Ovary (tissue), 3 donors: ENCODE measurements at regions not wholly inside any gene's neighbourhood (a gene's known extent, or its start where the extent isn't known, plus 50 kb on each side); places are given as distances from the start of the nearest gene placed in this dataset.

Experiments
- EP300 ChIP-seq: sonication (generic); formaldehyde crosslinking; IDR thresholded peaks from one replicate; pipeline ENCODE4 v1.6.1; 2017; ENCODE audit warnings: antibody characterized with exemption
- TF ChIP-seq, protein P1 (sequence below), 3 donors: fragments of 450-650 bp in 2 of 3; fragments of 200-600 bp in 1 of 3; IDR thresholded peaks; one replicate each; pipeline versions ENCODE4 v1.5.1 to v1.8.0; 2016 to 2022; ENCODE audit warnings: antibody characterized with exemption in 3 of 3, mild to moderate bottlenecking in 1 of 3
- donor health status: DM: no; HTN: no; CAD: no.

DNA sequence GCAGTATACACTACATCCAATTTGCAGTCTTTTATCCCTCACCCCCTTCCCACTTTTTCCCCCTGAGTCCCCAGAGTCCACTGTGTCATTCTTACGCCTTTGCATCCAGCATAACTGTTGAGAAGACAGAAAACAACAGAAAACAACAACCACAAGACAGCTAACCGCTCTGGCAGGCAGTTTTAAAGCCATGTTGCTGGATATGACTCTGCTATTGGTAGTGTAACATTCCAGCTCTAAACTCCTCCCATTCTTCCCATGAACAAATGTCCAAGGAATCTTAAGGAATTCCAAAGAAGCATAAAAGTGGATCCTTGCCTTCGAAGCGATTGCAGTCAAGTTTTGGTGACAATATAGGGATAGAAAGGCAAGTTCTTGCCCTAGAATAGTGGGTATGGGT lies 599.1 kb downstream of the NYAP2 start:
- TF ChIP-seq, protein P1, sequence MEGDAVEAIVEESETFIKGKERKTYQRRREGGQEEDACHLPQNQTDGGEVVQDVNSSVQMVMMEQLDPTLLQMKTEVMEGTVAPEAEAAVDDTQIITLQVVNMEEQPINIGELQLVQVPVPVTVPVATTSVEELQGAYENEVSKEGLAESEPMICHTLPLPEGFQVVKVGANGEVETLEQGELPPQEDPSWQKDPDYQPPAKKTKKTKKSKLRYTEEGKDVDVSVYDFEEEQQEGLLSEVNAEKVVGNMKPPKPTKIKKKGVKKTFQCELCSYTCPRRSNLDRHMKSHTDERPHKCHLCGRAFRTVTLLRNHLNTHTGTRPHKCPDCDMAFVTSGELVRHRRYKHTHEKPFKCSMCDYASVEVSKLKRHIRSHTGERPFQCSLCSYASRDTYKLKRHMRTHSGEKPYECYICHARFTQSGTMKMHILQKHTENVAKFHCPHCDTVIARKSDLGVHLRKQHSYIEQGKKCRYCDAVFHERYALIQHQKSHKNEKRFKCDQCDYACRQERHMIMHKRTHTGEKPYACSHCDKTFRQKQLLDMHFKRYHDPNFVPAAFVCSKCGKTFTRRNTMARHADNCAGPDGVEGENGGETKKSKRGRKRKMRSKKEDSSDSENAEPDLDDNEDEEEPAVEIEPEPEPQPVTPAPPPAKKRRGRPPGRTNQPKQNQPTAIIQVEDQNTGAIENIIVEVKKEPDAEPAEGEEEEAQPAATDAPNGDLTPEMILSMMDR (IDR thresholded peaks at IDR 0.05), result no peak
- TF ChIP-seq EP300, result no peak
